HFFc6 (cell line): ENCODE measurements at regions not wholly inside any gene's neighbourhood (a gene's known extent, or its start where the extent isn't known, plus 50 kb on each side); places are given as distances from the start of the nearest gene placed in this dataset.

ENCODE experiments used
- DNase-seq: peaks from one replicate; pipeline ENCODE4 v3.0.0-alpha.2; 2018
- H3K27ac Mint-ChIP-seq: 2 replicates; pipeline ENCODE4 v1.8.0; 2020; ENCODE audit warnings: mild to moderate bottlenecking, mixed read lengths
- H3K27me3 Mint-ChIP-seq: 2 replicates; pipeline ENCODE4 v1.8.0; 2021; ENCODE audit warnings: mild to moderate bottlenecking, moderate library complexity, mixed read lengths; ENCODE audit not compliant: insufficient read depth
- H3K36me3 Mint-ChIP-seq: 2 replicates; pipeline ENCODE4 v1.8.0; 2021; ENCODE audit warnings: low read depth, mixed read lengths
- H3K4me1 Mint-ChIP-seq: 2 replicates; pipeline ENCODE4 v1.8.0; 2020; ENCODE audit warnings: low read depth, mixed read lengths
- H3K4me3 Mint-ChIP-seq: 2 replicates; pipeline ENCODE4 v1.8.0; 2020; ENCODE audit warnings: mild to moderate bottlenecking, moderate library complexity, mixed read lengths
- H3K9me3 Mint-ChIP-seq: 2 replicates; pipeline ENCODE4 v1.8.0; 2020; ENCODE audit warnings: mild to moderate bottlenecking, mixed read lengths
- CTCF ChIP-seq: fragments of 200-600 bp; sonication (generic); IDR thresholded peaks from 2 replicates; pipeline ENCODE4 v1.5.0; 2021; ENCODE audit warnings: antibody characterized with exemption, mild to moderate bottlenecking

- Mint-ChIP-seq H3K36me3 (no peaks in the 10 kb centered on the region), H3K4me1 (no peaks in the 10 kb centered on the region), H3K4me3 (no peak overlapping the region), H3K27ac (no peak overlapping the region), H3K27me3 (peaks cover 15% of the 10 kb centered on the region), H3K9me3 (no peaks in the 10 kb centered on the region)
- no peak for TF ChIP-seq CTCF
- DNase-seq, result no peak
Observed at GRCh38 chr17:59476413-59476812, 89.0 kb upstream of the DHX40 start.

- no peak overlapping the region for H3K27ac Mint-ChIP-seq
- DNase-seq, result no peak
- peaks cover 20% of the 10 kb centered on the region for H3K27me3 Mint-ChIP-seq
- no peaks in the 10 kb centered on the region for H3K36me3 Mint-ChIP-seq
- no peaks in the 10 kb centered on the region for H3K4me1 Mint-ChIP-seq
- H3K4me3 Mint-ChIP-seq, result no peak overlapping the region
- no peaks in the 10 kb centered on the region for H3K9me3 Mint-ChIP-seq
- TF ChIP-seq CTCF, result no peak
Observed at GRCh38 chr17:59479141-59479540, 86.3 kb upstream of the DHX40 start.

GRCh38 chr17:59483860-59484259 lies 81.5 kb upstream of the DHX40 start:
- Mint-ChIP-seq H3K4me1 (peaks cover 15% of the 10 kb centered on the region), H3K27me3 (peaks cover 22% of the 10 kb centered on the region), H3K36me3 (no peaks in the 10 kb centered on the region), H3K9me3 (no peaks in the 10 kb centered on the region), H3K4me3 (no peak overlapping the region), H3K27ac (no peak overlapping the region)
- DNase-seq, result no peak
- TF ChIP-seq CTCF, result no peak

GRCh38 chr17:59485015-59485414 lies 80.4 kb upstream of the DHX40 start:
- Mint-ChIP-seq H3K9me3 (no peaks in the 10 kb centered on the region), H3K4me1 (peaks cover 15% of the 10 kb centered on the region), H3K4me3 (no peak overlapping the region), H3K27ac (no peak overlapping the region), H3K27me3 (peaks cover 19% of the 10 kb centered on the region), H3K36me3 (no peaks in the 10 kb centered on the region)
- no peak for DNase-seq
- TF ChIP-seq CTCF, result no peak

- H3K27me3 Mint-ChIP-seq, result peaks cover 12% of the 10 kb centered on the region
- no peak overlapping the region for H3K27ac Mint-ChIP-seq
- H3K36me3 Mint-ChIP-seq, result no peaks in the 10 kb centered on the region
- TF ChIP-seq CTCF, result no peak
- DNase-seq, result no peak
- no peak overlapping the region for H3K4me3 Mint-ChIP-seq
- no peaks in the 10 kb centered on the region for H3K9me3 Mint-ChIP-seq
- H3K4me1 Mint-ChIP-seq, result peaks cover 15% of the 10 kb centered on the region
Observed at GRCh38 chr17:59485946-59486345, 79.5 kb upstream of the DHX40 start.
